BJ (cell line): ENCODE measurements at regions not wholly inside any gene's neighbourhood (a gene's known extent, or its start where the extent isn't known, plus 50 kb on each side); places are given as distances from the start of the nearest gene placed in this dataset.

Experiments
- CTCF ChIA-PET: fragments of 350-600 bp; formaldehyde crosslinking; extraction: SDS; loops from one replicate; lab custom pipeline; 2021; ENCODE audit warnings: antibody characterized with exemption, inconsistent platforms; lab: Yijun Ruan, JAX
- POLR2A ChIA-PET: fragments of 300-600 bp; sonication (Branson Sonifier 250); formaldehyde crosslinking; extraction: SDS; loops from one replicate; lab custom pipeline; 2021; ENCODE audit warnings: antibody characterized with exemption; lab: Charles Lee
- DNase-seq: peaks from one replicate; pipeline ENCODE4 v3.0.0-alpha.2; 2011; ENCODE audit warnings: low read depth
- H3K27me3 ChIP-seq: 2 replicates; pipeline ENCODE4 v1.6.0; 2011; ENCODE audit warnings: low read length; ENCODE audit not compliant: control insufficient read depth, insufficient read depth
- H3K36me3 ChIP-seq: 2 replicates; pipeline ENCODE4 v1.5.1; 2011; ENCODE audit warnings: low read length; ENCODE audit not compliant: control insufficient read depth, insufficient read depth
- H3K4me3 ChIP-seq: 2 replicates; pipeline ENCODE4 v1.5.1; 2011; ENCODE audit warnings: low read depth, mild to moderate bottlenecking, control low read depth, low read length
- TF ChIP-seq, protein P1 (sequence below): IDR thresholded peaks from 2 replicates; pipeline ENCODE4 v1.5.1; 2011; ENCODE audit warnings: low read depth, mild to moderate bottlenecking, control low read depth, inconsistent platforms, low read length, moderate library complexity; ENCODE audit not compliant: insufficient read depth

DNA sequence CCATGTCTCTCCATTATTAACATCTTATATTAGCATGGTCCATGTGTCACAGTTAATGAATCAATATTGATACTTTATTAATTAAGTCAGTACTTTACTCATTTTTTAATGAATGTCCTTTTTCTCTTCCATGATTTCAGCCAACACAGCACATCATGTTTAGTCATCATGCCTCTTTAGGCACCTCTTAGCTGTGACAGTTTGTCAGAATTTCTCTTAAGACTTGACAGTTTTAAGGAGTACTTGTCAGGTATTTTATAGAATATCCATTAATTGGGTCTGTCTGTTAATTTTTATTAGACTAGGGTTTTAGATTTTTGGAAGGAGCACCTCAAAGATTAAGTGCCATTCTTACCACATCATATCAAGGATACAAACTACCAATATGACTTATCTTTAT is 729.4 kb downstream of the HACE1 start:
- Histone ChIP-seq H3K4me3 (no peak overlapping the region), H3K27me3 (no peaks in the 10 kb centered on the region), H3K36me3 (no peaks in the 10 kb centered on the region)
- TF ChIP-seq, protein P1, sequence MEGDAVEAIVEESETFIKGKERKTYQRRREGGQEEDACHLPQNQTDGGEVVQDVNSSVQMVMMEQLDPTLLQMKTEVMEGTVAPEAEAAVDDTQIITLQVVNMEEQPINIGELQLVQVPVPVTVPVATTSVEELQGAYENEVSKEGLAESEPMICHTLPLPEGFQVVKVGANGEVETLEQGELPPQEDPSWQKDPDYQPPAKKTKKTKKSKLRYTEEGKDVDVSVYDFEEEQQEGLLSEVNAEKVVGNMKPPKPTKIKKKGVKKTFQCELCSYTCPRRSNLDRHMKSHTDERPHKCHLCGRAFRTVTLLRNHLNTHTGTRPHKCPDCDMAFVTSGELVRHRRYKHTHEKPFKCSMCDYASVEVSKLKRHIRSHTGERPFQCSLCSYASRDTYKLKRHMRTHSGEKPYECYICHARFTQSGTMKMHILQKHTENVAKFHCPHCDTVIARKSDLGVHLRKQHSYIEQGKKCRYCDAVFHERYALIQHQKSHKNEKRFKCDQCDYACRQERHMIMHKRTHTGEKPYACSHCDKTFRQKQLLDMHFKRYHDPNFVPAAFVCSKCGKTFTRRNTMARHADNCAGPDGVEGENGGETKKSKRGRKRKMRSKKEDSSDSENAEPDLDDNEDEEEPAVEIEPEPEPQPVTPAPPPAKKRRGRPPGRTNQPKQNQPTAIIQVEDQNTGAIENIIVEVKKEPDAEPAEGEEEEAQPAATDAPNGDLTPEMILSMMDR: no peak
- DNase-seq: no peak
- ChIA-PET CTCF (no interaction called here), POLR2A (no interaction called here)

DNA sequence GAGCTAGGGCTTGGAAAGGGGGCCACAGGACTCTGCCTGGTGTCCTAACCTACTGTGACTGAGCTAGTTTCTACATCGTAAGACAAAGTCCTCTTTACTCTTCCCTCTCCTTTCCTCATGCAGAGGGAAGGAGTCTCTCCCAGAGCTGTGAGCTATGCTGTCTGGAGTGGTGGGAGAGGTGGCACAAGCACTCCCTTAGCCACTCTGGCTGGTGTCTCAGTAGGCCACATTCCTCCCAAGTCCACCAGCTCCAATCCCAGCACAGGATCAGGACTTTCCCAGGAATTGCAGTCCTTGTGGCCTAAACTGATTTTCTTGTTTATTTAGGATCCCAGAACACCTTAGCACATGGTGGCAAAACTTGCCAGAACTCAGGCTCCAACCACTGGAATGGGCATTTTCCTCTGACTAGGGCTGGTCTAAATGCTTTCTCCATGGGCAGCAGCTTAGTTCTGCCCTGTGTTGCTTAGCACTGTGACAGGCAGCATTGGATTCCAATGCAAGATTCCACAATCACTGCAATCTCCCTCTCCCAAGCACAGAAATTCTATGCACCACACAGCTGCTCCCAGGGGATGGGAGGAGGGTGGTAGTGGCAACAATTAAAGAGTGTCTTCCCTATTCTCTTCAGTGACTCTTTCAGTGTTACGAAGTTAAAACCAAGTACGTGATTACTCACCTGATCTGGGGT is 733.3 kb downstream of the HACE1 start:
- TF ChIP-seq, protein P1: no peak
- POLR2A ChIA-PET: no interaction called here
- Histone ChIP-seq H3K4me3 (no peak overlapping the region), H3K27me3 (no peaks in the 10 kb centered on the region), H3K36me3 (no peaks in the 10 kb centered on the region)
- no peak for DNase-seq
- CTCF ChIA-PET: no interaction called here

DNA sequence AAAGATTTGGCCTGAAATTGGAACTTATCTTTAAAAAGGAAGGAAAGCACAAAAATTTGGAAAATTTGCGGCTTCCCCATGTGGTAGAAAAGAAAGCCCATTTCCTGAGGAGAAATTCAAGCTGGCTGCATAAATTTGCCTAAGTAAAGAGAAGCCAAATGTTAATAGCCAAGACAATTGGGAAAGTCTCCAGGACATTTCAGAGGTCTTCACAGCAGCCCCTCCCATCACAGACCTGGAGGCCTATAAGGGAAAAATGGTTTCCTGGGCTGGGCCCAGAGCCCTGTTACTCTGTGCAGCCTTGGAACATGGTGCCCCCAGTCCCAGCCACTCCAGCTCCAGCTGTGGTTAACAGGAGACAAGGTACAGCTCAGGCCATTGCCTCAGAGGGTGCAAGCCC is 736.5 kb downstream of the HACE1 start:
- POLR2A ChIA-PET: no interaction called here
- DNase-seq: no peak
- H3K27me3 ChIP-seq: no peaks in the 10 kb centered on the region
- no peak overlapping the region for H3K4me3 ChIP-seq
- no peaks in the 10 kb centered on the region for H3K36me3 ChIP-seq
- TF ChIP-seq, protein P1: no peak
- CTCF ChIA-PET: no interaction called here

DNA sequence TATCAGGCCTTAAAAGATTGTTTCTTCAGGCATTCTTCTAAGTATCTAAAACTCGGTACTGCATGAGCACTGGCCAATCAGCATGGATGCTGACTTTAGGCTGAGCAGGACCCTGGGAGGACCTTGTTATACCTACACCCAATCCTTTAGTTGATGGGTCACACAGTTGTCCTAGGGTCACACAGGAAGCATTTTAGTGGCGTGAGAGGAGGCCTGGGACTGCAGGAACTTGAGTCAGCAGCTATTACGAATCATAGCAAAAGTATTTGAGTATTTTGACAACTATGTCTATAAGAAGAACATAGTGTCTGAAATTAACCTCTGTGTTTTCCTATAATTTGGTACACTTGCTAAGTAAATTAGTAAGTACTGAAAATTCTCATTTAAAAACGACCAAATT is 741.4 kb downstream of the HACE1 start:
- H3K36me3 ChIP-seq: no peaks in the 10 kb centered on the region
- no peaks in the 10 kb centered on the region for H3K27me3 ChIP-seq
- DNase-seq: peak; percentile 26
- no peak overlapping the region for H3K4me3 ChIP-seq
- CTCF ChIA-PET: no interaction called here
- POLR2A ChIA-PET: no interaction called here
- TF ChIP-seq, protein P1: no peak

DNA sequence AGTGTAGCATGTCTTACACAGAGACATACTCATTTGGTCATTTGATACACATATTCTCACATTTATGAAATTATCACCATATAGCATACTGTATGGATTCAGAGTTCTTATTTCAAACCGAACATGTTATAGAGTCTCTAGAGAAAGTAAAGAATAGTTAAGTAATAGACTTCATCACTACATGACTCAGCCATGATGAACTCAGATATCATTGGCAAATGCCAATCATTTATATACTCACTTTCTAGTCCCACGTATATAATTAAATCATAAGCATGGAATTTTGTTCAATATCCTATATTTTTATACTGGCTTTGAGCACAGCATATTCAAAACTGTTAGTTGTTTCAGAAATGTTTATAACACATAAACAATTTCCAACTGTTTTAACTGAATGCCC is 749.9 kb downstream of the HACE1 start:
- TF ChIP-seq, protein P1: no peak
- CTCF ChIA-PET: no interaction called here

More for the DNA sequence above, 749.9 kb downstream of the HACE1 start:
- DNase-seq: no peak
- Histone ChIP-seq H3K4me3 (no peak overlapping the region), H3K36me3 (no peaks in the 10 kb centered on the region), H3K27me3 (no peaks in the 10 kb centered on the region)
- POLR2A ChIA-PET: no interaction called here
